Prostate gland (tissue), 2 donors: ENCODE measurements at regions not wholly inside any gene's neighbourhood (a gene's known extent, or its start where the extent isn't known, plus 50 kb on each side); places are given as distances from the start of the nearest gene placed in this dataset.

Experiments
- CTCF ChIP-seq, 4 experiments: fragments of 200-600 bp in 2 of 4; fragments of 450-650 bp in 2 of 4; sonication (generic) in 2 of 4; IDR thresholded peaks; 1 replicate in 3 of 4; 2 replicates in 1 of 4; pipeline ENCODE4 v1.5.1; 2016 to 2019; ENCODE audit warnings: antibody characterized with exemption in 4 of 4, mild to moderate bottlenecking in 2 of 4, moderate library complexity in 2 of 4
- POLR2A ChIP-seq: fragments of 450-650 bp; IDR thresholded peaks from one replicate; pipeline ENCODE4 v1.6.1; 2016; ENCODE audit warnings: antibody characterized with exemption, mild to moderate bottlenecking
- POLR2AphosphoS5 ChIP-seq: sonication (generic); formaldehyde crosslinking; IDR thresholded peaks from one replicate; pipeline ENCODE4 v1.6.1; 2017; ENCODE audit warnings: antibody characterized with exemption

- TF ChIP-seq POLR2AphosphoS5, result no peak
- TF ChIP-seq CTCF (IDR thresholded peaks at IDR 0.05), result no peak
- TF ChIP-seq POLR2A, result no peak
Observed at GRCh38 chr3:162719684-162720341, 1223.2 kb downstream of the OTOL1 start.
